Ishikawa (cell line): ENCODE measurements at regions not wholly inside any gene's neighbourhood (a gene's known extent, or its start where the extent isn't known, plus 50 kb on each side); places are given as distances from the start of the nearest gene placed in this dataset.
A peak's percentile ranks its signal among the peaks of the same experiment; 100 is the strongest.

ENCODE experiments used
- CEBPB ChIP-seq: IDR thresholded peaks from 2 replicates; pipeline ENCODE4 v1.6.1; 2012
- CREB1 ChIP-seq: IDR thresholded peaks from 2 replicates; pipeline ENCODE4 v1.6.1; 2012; ENCODE audit warnings: low read depth
- EGR1 ChIP-seq: IDR thresholded peaks from 2 replicates; pipeline ENCODE4 v1.6.1; 2012
- EP300 ChIP-seq: IDR thresholded peaks from 2 replicates; pipeline ENCODE4 v1.6.1; 2012; ENCODE audit warnings: borderline replicate concordance
- FOXM1 ChIP-seq: IDR thresholded peaks from 2 replicates; pipeline ENCODE4 v1.6.1; 2012; ENCODE audit warnings: low read depth, borderline replicate concordance
- NFIC ChIP-seq: IDR thresholded peaks from 2 replicates; pipeline ENCODE4 v1.6.1; 2012
- RAD21 ChIP-seq: IDR thresholded peaks from 2 replicates; pipeline ENCODE4 v1.6.1; 2012; ENCODE audit warnings: low read depth
- TAF1 ChIP-seq: IDR thresholded peaks from 2 replicates; pipeline ENCODE4 v1.6.1; 2012; ENCODE audit warnings: low read depth, mild to moderate bottlenecking
- TCF12 ChIP-seq: IDR thresholded peaks from 2 replicates; pipeline ENCODE4 v1.6.1; 2012; ENCODE audit warnings: low read depth
- TEAD4 ChIP-seq: IDR thresholded peaks from 2 replicates; pipeline ENCODE4 v1.6.1; 2012
- YY1 ChIP-seq: IDR thresholded peaks from 2 replicates; pipeline ENCODE4 v1.6.1; 2012; ENCODE audit warnings: low read depth
- ZBTB7A ChIP-seq: IDR thresholded peaks from 2 replicates; pipeline ENCODE4 v1.6.1; 2012; ENCODE audit warnings: low read depth
- TF ChIP-seq, protein P1 (sequence below): IDR thresholded peaks from 2 replicates; pipeline ENCODE4 v1.6.1; 2012; ENCODE audit warnings: low read depth, mild to moderate bottlenecking
- TF ChIP-seq, protein P2 (sequence below): IDR thresholded peaks from 2 replicates; pipeline ENCODE4 v1.6.1; 2012
- TF ChIP-seq, protein P3 (sequence below): IDR thresholded peaks from 2 replicates; pipeline ENCODE4 v1.6.1; 2012

DNA sequence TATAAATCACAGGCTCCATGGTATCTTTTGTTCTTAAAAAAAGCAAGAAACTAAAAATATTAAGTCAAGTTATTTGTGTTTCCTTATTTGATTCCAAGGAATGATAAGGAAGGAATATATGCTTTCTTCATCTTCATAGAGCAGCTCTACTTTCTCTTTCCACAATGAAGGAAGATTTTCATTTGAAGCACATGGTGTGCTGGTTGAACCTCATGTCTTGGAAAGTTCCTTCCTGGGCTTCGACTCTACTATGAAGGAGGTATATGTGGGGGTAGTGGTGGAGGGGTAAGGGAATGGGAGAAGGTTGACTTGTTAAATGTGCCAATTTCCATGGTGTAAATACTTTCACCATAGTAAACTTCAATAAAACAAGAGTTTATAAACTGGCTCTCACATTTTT lies 698.0 kb downstream of the CETN3 start:
- no peak for TF ChIP-seq TEAD4
- TF ChIP-seq, protein P1, sequence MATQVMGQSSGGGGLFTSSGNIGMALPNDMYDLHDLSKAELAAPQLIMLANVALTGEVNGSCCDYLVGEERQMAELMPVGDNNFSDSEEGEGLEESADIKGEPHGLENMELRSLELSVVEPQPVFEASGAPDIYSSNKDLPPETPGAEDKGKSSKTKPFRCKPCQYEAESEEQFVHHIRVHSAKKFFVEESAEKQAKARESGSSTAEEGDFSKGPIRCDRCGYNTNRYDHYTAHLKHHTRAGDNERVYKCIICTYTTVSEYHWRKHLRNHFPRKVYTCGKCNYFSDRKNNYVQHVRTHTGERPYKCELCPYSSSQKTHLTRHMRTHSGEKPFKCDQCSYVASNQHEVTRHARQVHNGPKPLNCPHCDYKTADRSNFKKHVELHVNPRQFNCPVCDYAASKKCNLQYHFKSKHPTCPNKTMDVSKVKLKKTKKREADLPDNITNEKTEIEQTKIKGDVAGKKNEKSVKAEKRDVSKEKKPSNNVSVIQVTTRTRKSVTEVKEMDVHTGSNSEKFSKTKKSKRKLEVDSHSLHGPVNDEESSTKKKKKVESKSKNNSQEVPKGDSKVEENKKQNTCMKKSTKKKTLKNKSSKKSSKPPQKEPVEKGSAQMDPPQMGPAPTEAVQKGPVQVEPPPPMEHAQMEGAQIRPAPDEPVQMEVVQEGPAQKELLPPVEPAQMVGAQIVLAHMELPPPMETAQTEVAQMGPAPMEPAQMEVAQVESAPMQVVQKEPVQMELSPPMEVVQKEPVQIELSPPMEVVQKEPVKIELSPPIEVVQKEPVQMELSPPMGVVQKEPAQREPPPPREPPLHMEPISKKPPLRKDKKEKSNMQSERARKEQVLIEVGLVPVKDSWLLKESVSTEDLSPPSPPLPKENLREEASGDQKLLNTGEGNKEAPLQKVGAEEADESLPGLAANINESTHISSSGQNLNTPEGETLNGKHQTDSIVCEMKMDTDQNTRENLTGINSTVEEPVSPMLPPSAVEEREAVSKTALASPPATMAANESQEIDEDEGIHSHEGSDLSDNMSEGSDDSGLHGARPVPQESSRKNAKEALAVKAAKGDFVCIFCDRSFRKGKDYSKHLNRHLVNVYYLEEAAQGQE = no peak
- TF ChIP-seq TCF12 = no peak
- TF ChIP-seq YY1 = no peak
- no peak for TF ChIP-seq EP300
- TF ChIP-seq EGR1 = no peak
- no peak for TF ChIP-seq NFIC
- TF ChIP-seq FOXM1 = no peak
- TF ChIP-seq, protein P2, sequence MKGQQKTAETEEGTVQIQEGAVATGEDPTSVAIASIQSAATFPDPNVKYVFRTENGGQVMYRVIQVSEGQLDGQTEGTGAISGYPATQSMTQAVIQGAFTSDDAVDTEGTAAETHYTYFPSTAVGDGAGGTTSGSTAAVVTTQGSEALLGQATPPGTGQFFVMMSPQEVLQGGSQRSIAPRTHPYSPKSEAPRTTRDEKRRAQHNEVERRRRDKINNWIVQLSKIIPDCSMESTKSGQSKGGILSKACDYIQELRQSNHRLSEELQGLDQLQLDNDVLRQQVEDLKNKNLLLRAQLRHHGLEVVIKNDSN = no peak

DNA sequence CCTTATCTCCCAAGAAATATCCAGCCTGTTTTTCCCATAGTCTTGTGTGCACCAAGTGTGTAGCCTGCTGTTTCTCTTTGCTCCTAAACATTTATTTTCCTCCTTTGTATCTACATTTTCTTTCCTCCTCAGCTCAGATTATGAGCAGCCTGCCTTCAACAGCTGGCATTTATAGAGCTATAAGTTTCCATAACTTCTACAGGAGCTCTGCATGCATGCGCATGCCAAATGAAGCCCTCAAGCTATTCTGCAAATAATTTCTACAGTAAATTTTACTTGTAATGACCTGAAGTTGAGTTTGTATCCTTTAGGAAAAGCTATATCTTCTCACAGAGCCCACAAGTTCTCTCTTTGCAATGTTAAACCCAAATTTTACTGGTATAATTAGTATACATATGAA lies 699.5 kb downstream of the CETN3 start:
- TF ChIP-seq TEAD4 = no peak
- TF ChIP-seq RAD21 = no peak
- no peak for TF ChIP-seq CREB1
- TF ChIP-seq NFIC = no peak
- no peak for TF ChIP-seq EP300
- no peak for TF ChIP-seq CEBPB
- no peak for TF ChIP-seq TCF12
- TF ChIP-seq TAF1 = no peak
- TF ChIP-seq YY1 = no peak
- TF ChIP-seq, protein P3, sequence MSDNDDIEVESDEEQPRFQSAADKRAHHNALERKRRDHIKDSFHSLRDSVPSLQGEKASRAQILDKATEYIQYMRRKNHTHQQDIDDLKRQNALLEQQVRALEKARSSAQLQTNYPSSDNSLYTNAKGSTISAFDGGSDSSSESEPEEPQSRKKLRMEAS = no peak
- TF ChIP-seq, protein P2 = no peak
- TF ChIP-seq FOXM1 = no peak
- no peak for TF ChIP-seq ZBTB7A
- no peak for TF ChIP-seq EGR1
- TF ChIP-seq, protein P1 = no peak

DNA sequence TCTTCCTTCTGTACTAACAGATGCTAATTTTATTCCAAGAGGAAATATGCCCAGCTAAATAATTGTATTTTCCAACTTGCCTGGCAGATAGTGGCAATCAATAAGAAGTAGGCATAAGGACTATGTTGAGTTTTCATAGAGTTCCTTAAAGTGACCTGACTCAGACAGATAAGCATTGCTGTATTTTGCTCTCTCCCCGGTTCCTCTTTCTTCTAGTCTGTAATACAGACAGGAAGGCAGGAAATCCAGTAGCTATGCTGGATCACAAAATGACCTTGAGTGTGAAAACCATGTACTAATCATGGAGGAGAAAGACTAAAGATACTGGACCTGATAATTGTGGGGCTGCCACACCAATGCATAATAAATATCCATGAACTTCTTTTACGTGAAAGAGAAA lies 701.7 kb downstream of the CETN3 start:
- TF ChIP-seq, protein P2 = no peak
- no peak for TF ChIP-seq NFIC
- TF ChIP-seq, protein P3 = no peak
- TF ChIP-seq CEBPB = no peak
- no peak for TF ChIP-seq YY1
- no peak for TF ChIP-seq TEAD4
- TF ChIP-seq TCF12 = no peak
- no peak for TF ChIP-seq RAD21
- TF ChIP-seq EGR1 = no peak
- no peak for TF ChIP-seq TAF1
- TF ChIP-seq, protein P1 = no peak
- TF ChIP-seq CREB1 = no peak
- TF ChIP-seq FOXM1 = no peak
- TF ChIP-seq EP300 = no peak

DNA sequence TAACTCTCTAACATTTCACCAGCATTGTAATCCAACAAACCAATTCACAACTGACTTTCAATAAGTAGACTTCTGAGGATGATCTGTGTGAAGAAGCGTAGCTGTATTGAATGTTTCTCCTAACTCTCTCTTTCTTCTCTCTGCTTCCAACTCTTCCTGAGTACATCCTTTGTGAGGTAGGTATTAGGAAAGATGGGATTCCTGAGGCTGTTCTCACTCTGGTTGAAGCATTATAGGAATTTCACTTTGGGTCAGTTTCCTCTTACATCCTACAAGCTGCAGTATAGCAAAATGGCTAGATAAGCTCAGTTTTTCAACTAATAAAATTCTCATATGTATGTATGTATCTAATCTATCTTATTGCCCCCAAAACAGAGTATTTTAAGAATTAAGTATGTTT lies 702.8 kb downstream of the CETN3 start:
- no peak for TF ChIP-seq RAD21

DNA sequence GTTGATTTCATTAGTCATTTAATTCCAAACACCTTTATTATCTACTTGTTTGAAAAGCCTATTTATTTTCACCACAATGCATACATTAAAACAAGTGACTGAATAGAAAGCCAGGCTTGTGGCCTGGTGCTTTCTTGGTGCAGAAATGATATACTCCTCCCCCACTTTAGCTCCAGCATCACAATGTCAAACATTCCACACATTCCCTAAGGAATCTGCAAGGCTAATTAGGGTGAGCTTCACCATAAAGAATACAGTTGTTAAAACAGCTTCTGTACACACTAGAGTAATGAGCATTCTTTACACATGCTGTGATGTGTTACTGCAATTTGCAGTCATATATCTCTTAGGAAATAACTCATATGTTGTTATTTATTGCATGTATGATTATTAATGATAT lies 705.7 kb downstream of the CETN3 start:
- TF ChIP-seq YY1 = no peak
- peak; percentile 71 for TF ChIP-seq TEAD4
